ENCODE measurements at regions not wholly inside any gene's neighbourhood (a gene's known extent, or its start where the extent isn't known, plus 50 kb on each side); places are given as distances from the start of the nearest gene placed in this dataset.

DNA sequence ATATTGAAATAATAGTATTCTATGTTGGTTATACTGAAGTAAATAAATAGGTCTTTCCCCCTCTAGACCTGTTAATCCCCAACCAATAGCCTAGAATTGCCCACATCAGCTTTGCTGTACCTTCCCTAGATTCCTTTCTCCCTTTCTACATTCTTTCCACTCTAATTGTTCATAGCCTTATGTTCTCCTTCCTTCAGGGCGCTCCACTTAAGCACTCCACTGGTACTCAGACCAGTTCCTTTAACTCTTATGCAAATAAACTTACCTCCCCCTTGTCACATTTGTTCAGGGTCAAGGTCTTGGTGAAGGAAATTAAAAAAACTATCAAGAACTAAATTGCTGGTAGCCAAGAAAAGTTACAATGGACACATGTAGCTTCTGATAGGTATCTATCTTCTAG lies 294.8 kb downstream of the UTP18 start:
- no peak for DNase-seq (ENCODE audit: low spot score)

DNA sequence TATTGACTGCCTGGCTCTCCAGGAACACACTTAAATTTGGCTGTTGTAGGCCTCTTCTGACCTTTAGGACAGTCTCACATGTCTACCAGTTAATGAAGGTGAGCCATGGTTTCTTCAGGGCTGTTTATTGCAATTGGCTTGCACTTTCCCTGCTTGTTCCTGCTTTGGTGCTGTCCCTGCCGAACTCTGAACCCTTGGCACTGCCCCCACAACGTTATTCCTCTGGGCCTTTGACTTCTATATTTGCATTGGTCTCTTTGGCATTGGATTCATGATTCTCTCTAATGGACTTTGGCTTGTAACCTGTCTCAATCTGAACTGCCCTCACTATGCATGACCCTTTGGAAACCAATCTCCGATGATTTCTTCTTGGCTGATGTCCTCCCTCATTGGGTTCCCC lies 299.4 kb downstream of the UTP18 start:
- no peak for DNase-seq (ENCODE audit: low spot score)

DNA sequence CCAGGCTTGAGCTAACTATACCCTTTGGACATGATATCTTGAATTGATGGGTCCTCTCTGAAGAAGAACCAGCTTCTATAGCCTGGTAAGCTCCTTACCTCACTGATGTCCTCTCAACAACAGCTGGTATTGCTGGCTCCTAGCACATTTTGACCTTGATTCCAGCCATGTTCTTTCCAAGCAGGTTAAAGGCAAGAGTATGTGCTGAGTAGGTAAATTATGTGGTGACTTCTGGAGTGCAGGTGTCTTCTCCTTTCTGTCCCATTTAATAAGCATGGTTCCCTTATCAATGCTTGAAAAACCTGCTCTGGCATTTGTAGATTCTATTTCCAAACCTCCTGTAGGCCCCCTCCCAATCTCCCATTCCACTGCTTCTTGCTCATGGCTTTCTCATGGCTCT lies 300.1 kb downstream of the UTP18 start:
- no peak for DNase-seq (ENCODE audit: low spot score)

DNA sequence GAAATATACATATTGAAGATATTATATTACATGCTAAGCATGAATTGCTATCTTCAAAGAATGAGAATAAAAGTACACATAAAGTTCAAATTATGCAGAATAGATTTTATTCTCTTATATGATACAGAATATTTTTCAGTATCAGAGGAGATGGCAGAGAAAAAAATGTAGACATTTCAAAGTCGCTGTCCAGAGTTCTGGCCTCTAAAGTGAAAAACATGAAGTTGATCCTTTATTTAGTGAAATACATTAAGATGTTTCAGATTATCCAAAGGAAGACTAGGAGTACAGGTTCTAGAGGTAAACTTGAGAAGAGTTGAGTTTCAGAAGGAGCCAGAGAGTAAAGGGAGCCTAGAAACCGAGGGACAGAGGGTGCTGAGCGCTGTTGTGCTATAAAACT lies 303.6 kb downstream of the UTP18 start:
- DNase-seq (ENCODE audit: low spot score): no peak

DNA sequence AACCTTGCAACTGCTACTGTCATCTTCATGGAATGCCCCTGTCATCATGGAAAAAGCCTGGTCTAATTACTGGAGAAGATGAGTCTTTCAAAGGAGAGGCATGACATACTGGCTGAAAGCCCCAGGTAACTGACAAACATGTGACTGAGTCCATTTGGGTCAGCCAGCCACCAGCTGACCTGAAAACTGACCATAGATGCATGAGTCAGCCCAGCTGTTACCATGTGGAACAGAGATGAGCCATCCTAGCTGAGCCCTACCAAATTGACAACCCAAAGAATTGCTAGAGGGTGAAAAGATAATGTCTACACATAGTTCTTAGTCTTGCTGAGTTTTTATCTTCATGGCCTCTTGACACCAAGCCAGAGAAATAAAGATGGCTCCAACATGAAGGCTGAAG lies 311.8 kb downstream of the UTP18 start:
- DNase-seq (ENCODE audit: low spot score): no peak
